Ammon's horn (tissue), 1 donor: ENCODE measurements at regions not wholly inside any gene's neighbourhood (a gene's known extent, or its start where the extent isn't known, plus 50 kb on each side); places are given as distances from the start of the nearest gene placed in this dataset.
"Not testable (repeated sequence)": the region's sequence is repeated elsewhere in the genome, so short reads cannot be mapped to it uniquely, and the experiment has no call there.

Experiments used
- DNase-seq: peaks from one replicate; pipeline ENCODE4 v3.0.0-alpha.2; 2016; ENCODE audit warnings: low spot score

GRCh38 chr20:22819112-22819511 lies 216.0 kb upstream of the SSTR4 start:
- no peak for DNase-seq

GRCh38 chr20:22819784-22820183 lies 215.3 kb upstream of the SSTR4 start:
- no peak for DNase-seq

- DNase-seq = no peak
Measured at GRCh38 chr20:22821081-22821727, 213.9 kb upstream of the SSTR4 start.

GRCh38 chr20:22821796-22822195 lies 213.3 kb upstream of the SSTR4 start:
- DNase-seq = no peak

- no peak for DNase-seq
Measured at GRCh38 chr20:22823119-22823518, 212.0 kb upstream of the SSTR4 start.

- no peak for DNase-seq
Measured at GRCh38 chr20:22824077-22824476, 211.0 kb upstream of the SSTR4 start.

GRCh38 chr20:22825076-22825475 lies 210.0 kb upstream of the SSTR4 start:
- no peak for DNase-seq

GRCh38 chr20:22825546-22825945 lies 209.6 kb upstream of the SSTR4 start:
- DNase-seq = no peak

GRCh38 chr20:22826306-22827230 lies 208.5 kb upstream of the SSTR4 start:
- DNase-seq = no peak

- DNase-seq = no peak
Measured at GRCh38 chr20:22827916-22828315, 207.2 kb upstream of the SSTR4 start.

GRCh38 chr20:22829356-22829755 lies 205.8 kb upstream of the SSTR4 start:
- no peak for DNase-seq

- DNase-seq = no peak
Measured at GRCh38 chr20:22830138-22830537, 205.0 kb upstream of the SSTR4 start.

GRCh38 chr20:22830715-22831114 lies 204.4 kb upstream of the SSTR4 start:
- not testable (repeated sequence) for DNase-seq

- no peak for DNase-seq
Measured at GRCh38 chr20:22833851-22834250, 201.3 kb upstream of the SSTR4 start.

GRCh38 chr20:22834651-22835256 lies 200.4 kb upstream of the SSTR4 start:
- DNase-seq = no peak

- DNase-seq = no peak
Measured at GRCh38 chr20:22836211-22836610, 198.9 kb upstream of the SSTR4 start.

GRCh38 chr20:22836877-22837276 lies 198.2 kb upstream of the SSTR4 start:
- no peak for DNase-seq

- DNase-seq = no peak
Measured at GRCh38 chr20:22838001-22838400, 197.1 kb upstream of the SSTR4 start.

GRCh38 chr20:22841846-22842245 lies 193.3 kb upstream of the SSTR4 start:
- DNase-seq = no peak

- no peak for DNase-seq
Measured at GRCh38 chr20:22842793-22843192, 192.3 kb upstream of the SSTR4 start.

- no peak for DNase-seq
Measured at GRCh38 chr20:22844959-22845358, 190.2 kb upstream of the SSTR4 start.

- no peak for DNase-seq
Measured at GRCh38 chr20:22846863-22847262, 188.2 kb upstream of the SSTR4 start.

- DNase-seq = no peak
Measured at GRCh38 chr20:22848364-22848763, 186.7 kb upstream of the SSTR4 start.
